Fibroblast of skin of scalp (primary cell): ENCODE measurements at regions not wholly inside any gene's neighbourhood (a gene's known extent, or its start where the extent isn't known, plus 50 kb on each side); places are given as distances from the start of the nearest gene placed in this dataset.

Source experiments
- DNase-seq: peaks from one replicate; pipeline ENCODE4 v3.0.0-alpha.2; 2013

DNA sequence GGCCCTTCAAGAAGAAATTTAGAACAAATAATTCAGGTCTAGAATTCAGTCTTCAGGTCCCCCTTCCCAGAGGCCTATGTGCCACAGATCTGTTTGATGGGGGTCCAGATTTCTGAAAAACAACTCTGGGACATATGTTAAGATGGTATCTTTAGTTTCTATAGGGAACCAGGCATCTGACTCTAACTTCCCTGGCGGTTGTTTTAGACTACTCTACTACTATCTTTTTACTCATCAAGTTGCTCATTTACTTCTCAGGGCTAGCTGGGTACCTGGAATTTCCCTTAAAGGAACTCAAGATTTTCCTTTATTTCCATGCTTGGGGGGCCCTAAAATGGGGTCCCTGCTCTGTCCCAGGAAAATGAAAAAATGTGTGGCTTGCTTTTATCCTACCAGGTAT is 114.7 kb upstream of the RAB6C start:
- no peak for DNase-seq

DNA sequence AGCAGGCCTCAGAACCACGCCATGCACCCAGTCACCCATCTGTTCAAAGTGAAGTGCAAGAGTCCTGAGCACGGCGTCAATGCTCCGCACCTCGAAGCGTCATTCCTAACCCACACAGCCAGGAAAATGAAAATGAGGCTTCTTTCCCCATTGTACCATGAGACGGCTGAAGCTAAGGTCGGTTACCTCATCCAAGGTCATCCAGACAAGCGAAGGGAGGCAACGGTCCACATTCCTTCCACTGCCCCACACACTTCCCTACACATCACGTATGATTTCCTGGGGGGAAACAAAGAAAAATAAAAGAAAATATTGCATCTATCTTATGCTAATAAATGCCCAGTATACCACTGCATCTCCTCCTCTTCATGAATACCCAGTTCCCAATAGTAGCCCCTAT is 113.5 kb upstream of the RAB6C start:
- no peak for DNase-seq

DNA sequence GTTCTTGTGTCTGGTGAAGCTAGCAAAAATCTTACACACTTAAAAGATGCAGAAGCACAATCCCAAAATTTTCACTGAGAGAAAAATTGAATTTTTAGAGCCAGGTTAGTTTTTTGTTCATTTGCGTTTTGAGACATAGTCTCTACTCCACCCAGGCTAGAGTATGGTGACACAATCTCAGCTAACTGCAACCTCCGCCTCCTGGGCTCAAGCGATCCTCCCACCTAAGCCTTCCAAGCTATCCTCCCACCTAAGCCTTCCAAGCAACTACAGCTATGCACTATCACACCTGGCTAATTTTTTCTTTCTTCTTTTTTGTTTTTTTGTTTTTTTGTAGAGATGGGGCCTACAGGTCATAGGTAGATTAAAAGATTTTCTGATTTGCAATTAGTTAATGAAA is 113.1 kb upstream of the RAB6C start:
- DNase-seq, result no peak

DNA sequence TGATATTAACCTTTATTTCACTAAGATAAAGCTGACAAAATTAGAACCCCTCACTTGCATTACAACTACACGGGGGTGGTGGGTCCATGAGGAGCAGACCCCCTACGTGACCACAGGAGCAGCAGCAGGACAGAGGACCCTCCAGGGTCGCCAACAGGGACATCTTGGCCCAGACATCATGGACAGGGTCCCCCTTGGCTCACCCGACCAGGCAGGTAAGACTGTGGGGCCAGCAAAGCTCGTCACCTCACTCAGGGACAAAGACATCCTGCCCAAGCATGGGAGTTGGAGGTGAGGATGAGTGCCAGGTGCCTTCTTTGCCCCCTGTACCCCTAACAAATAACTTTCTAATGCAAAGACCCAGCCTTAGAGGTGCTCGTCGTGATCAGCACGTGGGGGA is 111.3 kb upstream of the RAB6C start:
- DNase-seq, result no peak

DNA sequence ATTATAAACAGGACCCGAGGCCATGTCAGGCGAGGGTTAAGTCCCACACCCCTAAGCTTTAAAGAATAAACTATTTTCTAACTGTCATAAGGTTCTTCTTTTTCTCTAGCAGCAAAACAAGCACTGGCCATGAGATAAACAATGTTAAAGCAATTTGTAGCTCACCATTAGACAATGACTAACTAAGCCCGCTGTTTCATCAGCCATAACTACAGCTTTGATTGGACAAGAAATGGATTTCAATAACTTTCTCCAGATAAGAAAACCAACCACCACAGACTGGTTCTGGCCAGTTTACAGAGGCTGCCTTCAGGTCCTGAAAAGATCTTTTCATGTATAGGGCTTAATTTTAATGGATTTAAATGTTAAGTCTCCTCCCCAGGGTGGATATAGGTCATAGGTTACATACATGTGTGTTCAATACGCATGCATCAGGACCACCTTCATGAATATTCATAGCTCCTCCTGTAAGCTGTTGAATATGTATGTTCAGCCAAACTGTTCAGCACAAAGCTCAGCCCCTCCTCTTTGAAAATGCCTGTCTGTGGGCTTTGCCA is 108.7 kb upstream of the RAB6C start:
- no peak for DNase-seq

DNA sequence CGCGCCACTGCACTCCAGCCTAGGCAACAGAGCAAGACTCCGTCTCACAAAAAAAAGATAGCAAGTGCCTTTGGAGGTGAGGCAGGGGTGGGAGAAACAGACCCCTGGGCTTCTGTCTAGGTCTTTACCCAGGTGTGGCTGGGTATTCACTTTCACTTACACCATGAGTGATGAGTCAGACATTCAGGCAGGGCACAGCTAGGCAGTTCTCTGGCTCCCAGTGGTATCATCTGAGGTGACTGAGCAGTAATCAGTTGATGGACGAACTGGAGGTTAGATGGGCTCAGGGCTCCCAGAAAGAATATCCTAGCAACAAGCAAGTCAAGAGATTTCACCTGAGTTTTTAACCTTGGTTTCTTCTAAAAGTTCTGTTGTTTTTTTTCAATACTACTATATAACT is 107.0 kb upstream of the RAB6C start:
- no peak for DNase-seq

DNA sequence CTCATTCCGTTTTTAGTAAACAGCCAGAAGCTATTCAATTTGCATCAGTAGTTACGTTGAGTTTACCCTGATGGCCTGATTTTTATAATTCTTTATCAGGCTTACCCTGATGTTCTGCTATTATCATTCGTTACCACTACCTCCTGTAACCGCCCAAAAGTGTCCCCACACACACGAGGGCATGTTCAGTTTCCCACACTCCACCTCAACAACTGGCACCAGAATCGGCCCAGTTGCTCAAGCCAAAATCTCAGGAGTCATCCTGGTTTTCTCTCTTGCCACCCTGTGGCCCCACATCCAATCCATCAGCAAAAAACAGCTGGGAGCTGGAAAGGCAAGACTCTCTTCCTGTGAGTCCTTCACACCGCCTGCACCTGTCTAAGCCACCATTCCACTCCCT is 102.9 kb upstream of the RAB6C start:
- DNase-seq, result no peak

DNA sequence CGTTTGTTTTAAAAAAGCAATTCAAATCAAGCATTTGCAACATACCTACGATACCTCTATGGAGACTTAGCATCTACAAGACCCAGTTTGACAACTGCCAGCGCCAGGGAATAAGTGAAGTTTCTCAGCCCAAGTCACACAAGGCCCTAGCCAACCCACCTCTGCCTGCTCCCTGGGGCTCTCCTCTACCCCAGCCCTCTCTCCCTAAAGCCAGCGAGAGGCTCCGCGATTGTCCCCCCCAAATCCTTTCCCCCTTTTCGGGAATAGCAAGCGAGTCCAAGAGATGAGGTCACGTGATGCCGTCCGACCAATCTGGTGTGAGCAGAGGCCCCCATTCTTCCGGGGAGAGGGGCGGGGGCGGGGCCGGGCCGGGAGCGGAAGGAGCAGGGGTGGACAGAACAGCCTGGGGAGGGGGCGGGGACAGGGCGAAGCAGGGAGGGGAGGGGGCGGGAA is 102.2 kb upstream of the RAB6C start:
- DNase-seq, result peak; percentile 93

DNA sequence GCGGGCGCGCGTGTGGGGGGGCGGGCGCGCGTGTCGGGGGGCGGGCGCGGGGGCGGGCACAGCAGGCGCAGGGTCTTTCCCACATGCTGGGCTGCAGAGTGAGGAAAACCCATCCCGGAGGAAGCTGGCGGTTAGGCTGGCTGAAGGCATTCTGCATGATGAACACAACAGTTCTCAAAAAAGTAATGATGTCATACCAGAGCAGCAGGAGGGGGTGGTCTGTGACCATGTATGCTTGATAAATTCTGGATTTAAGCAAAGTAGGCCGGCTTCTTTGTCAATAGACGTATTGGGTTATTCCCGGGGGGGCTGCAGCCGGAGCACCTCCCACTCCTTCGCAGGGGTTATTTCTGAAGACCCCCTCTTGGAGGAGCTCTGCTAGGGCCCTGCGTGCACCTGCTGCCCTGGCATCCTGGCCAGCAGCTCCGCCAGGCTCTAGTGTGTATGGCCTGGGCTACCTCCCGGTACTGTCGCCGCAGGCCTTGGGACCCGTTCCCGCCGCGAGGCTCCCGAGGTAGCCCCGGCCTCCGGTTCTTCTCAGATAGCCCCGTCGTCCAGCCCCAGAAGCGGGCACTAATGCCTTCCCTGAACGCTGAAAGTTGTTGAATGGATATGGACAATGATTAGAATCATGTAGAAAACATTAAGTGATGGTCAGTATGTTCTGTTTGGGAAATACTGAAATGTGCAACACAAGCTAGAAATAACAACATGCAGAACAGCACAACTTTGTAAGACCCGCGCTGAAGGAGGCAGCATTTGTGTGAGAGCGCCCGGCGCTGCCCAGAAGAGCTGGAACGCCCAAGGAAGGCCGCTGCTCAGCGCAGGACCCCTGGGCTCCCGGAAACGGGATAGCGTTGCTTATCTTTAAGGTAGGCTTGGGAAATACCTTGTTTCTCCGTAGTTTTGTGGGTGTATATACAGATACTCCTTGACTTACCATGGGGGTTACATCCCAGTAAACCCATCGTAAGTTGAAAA is 101.4 kb upstream of the RAB6C start:
- DNase-seq, result peak; percentile 71

DNA sequence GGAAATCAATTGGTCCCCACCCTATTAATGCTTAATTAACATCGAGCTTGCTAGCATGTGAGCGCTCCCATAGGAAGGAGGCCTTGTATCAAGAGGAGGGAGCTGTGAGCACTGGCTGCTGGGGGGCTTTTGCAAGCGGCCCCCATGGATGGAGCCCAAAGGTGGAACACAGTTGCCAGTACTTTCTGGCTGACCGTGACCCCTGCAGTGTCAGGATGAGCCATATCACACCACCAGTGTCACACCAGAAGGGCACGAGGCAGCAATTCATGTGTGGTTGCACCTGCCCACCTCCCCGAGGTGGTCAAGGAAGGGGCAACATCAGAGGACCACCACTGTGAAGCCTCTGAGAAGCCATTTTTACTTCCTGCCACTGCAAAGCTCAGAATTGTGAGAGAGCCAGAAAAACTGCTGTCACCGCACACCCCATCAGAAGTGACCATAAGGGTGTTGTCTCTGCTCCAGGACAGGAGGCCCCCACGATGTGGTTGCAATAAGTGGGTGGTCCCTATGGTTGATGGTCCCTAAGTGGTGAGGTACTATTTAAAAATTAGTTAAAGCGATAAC is 99.8 kb upstream of the RAB6C start:
- no peak for DNase-seq

DNA sequence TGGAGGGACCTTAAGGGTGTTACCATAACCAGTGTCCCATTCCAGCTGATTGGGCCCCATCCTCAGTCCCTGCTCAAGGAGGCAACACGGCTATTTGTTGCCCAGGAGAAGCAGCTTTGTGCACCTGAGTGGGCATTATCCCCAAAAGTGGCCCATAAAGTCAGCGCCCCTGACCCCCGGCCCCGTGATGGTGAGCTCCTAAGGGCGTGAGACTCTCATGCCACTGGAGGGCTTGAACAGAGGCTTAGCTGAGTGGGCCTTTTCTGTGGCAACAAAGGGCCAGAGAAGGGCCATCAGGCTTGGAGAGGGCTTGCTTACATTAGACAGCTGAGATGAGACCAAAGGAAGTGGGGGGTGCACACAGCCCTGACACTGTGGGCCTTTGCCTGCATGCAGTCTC is 99.2 kb upstream of the RAB6C start:
- DNase-seq, result no peak

DNA sequence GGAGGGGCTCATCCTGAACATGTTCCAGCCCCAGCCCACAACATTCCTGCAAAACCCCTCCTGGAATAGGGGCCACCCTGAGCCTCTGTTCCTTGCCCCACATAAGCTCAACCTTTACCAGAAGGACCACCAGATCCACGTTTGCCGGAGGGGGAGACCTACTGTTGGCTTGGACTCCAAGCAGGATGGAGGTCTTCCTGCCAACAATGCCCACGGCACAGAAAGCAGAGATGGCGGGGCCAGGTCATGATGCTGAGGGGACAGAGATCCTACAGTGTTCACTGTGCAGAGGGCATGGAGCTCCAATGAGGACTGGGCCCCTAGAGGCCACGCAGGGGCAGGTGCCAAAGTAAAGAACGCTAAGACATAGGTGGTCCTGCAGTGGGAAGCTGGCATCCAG is 98.5 kb upstream of the RAB6C start:
- DNase-seq, result no peak

DNA sequence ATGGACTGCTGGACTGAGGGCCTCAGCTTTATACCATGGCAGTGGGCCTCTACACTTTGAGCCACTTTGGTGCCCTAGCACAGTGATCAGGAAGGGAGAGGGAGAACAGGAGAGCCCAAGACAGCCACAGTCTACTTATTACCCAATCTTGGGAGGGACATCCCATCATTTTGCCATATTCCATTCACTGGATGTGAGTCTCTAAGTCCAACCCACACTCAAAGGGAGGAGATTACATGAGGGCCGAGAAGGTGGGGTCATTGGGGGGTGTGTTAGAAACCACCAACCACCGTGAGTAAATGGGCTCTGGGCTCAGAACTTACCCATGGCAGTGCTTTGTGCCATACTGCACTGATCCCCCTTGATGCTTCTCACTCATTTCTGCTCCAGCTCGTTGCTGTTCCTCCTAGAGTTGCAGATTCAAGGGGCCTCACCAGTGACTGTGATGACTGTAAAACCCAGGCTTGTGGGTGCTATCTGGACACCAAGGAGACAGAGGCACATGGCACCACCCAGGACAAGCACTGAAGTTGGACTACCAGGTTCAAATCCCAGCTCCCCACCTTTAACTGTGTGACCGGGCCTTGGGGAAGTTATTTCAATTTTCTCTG is 97.6 kb upstream of the RAB6C start:
- DNase-seq, result no peak

DNA sequence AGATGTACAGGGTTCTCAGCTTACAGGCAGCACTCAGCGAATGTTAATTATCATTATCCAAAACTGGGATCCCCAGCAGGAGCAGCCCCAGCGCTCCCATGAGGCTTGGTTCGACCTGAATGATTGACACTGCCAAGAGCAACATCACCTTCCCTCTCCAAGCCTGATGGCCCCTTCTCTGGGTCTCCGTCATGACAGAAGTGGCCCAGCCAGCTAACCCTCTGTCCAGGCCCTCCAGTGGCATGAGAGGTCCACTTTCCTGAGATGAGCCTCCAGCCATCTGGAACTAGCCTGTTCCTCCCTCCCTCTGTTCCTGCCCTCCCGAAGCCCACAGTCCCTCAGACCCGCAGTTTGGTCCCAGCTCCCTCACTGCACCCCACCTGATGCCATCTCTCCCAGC is 97.0 kb upstream of the RAB6C start:
- no peak for DNase-seq

DNA sequence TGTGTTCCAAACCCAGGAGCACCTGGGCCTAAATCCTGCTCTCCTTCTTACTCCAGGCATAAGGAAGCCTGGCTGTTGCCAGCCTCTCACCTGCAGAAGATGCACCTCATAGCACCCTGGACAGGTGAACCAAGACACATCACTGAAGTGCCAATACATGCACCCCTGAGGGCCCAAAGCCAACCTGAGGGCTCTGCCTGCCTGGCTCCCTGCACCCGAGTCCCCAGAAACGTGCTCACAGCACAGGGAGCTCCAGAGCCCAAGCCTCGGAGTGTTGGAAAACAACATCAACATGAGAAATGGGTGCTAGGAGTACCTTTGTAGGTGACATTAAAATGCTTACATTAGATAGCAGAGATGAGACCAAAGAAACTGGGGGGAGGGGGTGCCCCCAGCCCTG is 96.3 kb upstream of the RAB6C start:
- no peak for DNase-seq

DNA sequence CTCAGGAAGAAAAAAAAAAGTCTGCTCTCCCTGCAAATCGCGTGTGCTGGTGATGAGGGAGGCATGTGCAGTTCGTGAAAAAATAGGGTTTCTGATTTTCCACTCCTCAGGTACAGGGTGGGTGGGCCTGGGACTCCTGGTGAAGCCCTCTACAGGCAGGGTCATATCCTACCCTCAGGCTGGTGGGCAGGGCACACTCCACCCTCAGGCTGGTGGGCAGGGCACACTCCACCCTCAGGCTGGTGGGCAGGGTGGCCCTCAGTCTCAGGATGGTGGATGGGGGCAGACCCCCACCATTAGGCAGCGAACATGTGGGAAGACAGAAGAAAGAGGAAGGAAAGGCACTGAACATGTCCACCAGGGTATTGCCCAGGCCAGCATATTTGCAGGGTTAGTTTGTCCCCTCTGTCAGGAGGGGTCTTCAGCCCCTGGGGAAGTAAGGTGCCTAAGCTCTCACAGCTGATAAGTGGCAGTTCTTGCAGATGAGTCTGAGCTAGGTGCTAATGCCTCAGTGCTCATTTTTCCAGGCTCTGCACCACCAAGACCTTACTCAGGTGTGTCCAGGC is 95.2 kb upstream of the RAB6C start:
- no peak for DNase-seq

DNA sequence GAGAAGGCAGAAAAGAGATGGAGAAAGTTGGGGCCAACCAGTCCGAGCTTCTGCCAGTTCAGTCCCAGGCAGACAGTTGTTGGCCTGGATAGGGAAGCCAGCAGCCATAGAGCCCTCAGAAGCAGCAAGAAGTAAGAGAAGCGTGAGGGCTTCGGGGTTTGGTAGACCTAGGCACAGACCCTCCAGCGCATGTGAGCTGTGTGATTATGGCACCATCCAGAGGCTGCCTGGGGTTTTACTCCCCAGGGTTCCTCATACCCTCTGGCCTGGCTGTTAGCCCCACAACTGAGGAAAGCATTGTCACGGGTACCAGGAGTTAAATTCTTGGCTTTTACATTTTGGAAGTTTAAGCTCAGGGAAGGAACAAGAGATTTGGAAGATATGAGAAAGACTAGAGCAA is 93.7 kb upstream of the RAB6C start:
- DNase-seq, result no peak

DNA sequence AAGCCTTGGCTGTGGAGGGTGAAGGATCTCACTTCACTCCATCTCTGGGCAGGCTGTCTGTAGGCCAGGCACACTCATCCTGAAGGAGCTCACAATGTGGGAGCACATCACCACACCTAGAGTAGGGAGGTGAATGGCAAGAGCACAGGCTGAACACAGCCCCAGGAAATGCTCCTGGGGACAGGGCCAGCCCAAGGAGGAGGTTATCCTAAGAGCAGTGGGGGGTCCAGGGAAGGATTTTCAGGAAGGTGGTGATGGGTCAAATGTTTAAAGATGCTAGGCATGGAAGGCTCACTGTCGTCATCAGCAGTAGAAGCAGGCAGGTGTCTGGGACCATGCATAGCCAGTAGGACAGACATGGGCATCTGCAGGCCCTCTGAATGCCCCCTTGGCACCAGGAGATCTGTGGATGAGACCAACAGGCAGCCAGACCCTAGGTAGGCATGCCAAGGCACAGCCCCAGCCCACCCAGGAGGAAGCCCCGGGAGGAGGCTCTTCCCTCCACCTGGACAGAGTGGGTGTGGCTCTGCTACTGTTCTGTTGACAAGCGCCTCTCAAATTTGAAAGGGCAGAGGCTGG is 91.7 kb upstream of the RAB6C start:
- DNase-seq, result no peak

DNA sequence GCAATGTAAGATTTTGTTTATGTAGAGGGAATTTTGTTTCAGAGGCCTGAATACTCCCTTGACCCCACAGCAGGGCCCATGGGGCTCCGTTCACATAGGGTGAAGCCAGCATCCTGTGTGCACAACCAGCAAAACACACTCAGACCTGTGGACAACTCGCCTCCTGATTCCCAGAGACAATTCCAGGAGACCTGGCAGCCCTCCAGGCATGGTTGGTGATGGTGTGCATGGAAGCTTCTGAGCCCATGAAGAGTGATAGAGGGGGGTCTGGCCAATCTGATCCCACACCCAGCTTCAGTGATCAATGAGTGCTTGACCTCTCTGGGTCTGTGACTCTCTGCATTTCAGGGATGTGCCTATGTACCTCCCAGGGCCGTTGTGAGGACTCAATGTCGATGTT is 91.0 kb upstream of the RAB6C start:
- peak; percentile 7 for DNase-seq

DNA sequence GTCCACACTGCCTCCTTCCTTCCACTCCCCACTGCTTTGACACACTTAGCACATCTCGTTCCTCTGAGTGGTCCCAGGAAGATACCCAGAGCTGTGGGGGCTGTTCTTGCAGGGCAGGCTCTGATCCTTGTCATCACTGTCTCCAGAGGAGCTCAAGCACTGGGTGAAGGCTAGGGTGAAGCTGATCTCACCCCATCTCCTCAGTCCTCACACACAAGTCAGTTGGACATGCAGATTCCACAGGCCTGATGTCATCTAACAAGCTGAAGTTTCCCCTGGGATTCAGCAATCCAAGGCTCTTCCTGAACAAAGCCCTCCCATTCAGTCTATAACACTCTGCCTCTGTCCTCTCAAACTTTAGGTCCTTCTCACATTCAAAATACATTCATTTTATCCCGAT is 90.6 kb upstream of the RAB6C start:
- peak; percentile 88 for DNase-seq

DNA sequence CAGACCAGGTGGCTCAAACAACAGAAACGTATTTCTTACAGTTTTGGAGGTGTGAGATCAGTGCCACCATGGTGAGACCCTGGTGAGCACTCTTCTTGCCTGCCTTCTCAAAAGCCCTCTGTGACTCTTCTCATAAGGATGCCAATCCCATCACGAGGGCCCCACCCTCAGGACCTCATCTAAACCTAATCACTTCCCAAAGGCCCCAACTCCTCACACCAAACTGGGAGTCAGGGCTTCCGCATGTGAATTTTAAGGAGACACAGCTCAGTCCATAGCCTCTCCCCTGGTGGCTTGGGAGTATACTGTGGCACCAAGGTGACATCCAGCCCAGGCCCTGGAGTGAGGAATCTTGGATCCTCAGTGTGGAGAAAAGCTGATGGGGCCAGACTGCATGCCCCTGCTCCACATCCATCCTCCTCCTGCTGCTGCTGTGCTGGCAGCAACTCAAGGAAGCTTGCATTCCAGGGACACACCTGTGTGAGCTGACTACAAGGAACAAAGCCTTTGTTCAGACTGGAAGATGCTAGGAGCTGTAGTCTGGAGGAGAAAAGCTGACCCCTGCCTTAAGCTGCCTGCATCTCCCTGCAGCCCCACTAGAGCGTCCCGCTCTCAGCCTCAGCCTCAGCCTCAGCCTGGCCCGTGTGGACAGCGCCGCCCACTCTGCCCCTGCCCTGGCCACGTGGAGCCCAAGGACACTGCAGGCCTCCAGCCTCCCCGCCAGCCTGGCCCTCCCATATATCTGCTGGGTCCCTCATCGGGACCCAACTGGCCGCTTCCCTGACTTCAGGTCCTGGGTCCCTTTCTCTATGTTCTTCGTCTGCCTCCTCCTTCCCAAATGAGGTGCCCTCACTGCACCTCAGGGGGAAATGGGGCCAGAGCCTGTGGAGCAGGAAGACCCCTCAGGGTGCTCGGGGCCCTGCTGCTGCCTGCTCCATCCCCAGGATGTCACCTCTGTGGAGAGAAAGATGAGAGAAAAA is 87.8 kb upstream of the RAB6C start:
- DNase-seq, result no peak

DNA sequence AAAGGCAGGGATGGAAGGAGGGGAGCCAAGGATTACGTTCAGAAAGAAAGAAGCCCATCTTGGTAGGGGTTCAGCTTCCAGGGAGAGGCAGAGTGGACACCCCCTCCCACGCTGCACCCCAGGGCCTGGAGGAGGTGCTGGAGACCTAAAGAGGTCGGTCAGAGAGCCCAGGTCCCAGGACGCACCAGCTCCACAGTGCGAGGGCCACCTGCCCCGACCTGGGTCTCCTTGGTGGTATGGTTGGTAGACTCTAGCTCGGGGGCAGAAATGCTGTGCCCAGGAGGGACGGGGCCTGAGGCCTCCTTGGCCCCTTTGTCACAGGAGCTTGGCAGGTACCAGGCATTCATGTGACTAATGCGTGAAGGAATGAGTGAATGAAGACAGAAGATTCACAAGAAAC is 87.1 kb upstream of the RAB6C start:
- no peak for DNase-seq
